PC-9 (cell line): ENCODE measurements at regions not wholly inside any gene's neighbourhood (a gene's known extent, or its start where the extent isn't known, plus 50 kb on each side); places are given as distances from the start of the nearest gene placed in this dataset.

ENCODE experiments used
- BruUV-seq: library from RNA; stranded (reverse); fragments of 400-500 nt; replicated peaks from 2 replicates; lab custom pipeline; 2021; lab: Mats Ljungman, UMichigan
- CTCF ChIA-PET: fragments of 300-600 bp; sonication (Branson Sonifier 250); formaldehyde crosslinking; loops from one replicate; lab custom pipeline; 2022; ENCODE audit warnings: antibody characterized with exemption; lab: Charles Lee
- POLR2A ChIA-PET: fragments of 300-600 bp; sonication (Branson Sonifier 250); formaldehyde crosslinking; loops from one replicate; lab custom pipeline; 2022; ENCODE audit warnings: antibody characterized with exemption; ENCODE audit not compliant: unreplicated experiment; lab: Charles Lee
- DNase-seq, 2 experiments: peaks; one replicate each; pipeline versions ENCODE4 v3.0.0 to v3.0.0-alpha.2; 2015 to 2022; ENCODE audit warnings: mixed read lengths in 1 of 2
- H2AFZ ChIP-seq: fragments of 200-600 bp; sonication (generic); 2 replicates; pipeline ENCODE4 v1.8.1; 2017; ENCODE audit warnings: antibody characterized with exemption
- H3F3A ChIP-seq: fragments of 200-600 bp; sonication (generic); 2 replicates; pipeline ENCODE4 v1.8.1; 2017; ENCODE audit warnings: antibody characterized with exemption, mild to moderate bottlenecking, low read depth; ENCODE audit not compliant: insufficient read depth
- H3K27ac ChIP-seq: fragments of 200-600 bp; sonication (generic); 2 replicates; pipeline ENCODE4 v1.6.1; 2016; ENCODE audit warnings: mixed run types
- H3K27me3 ChIP-seq: fragments of 200-600 bp; sonication (generic); 2 replicates; pipeline ENCODE4 v1.6.1; 2016; ENCODE audit warnings: low read depth, mixed run types; ENCODE audit not compliant: insufficient read depth
- H3K36me3 ChIP-seq: fragments of 200-600 bp; sonication (generic); 2 replicates; pipeline ENCODE4 v1.6.1; 2016; ENCODE audit warnings: low read depth, mixed run types
- H3K4me1 ChIP-seq: fragments of 200-600 bp; sonication (generic); replicated peaks from 2 replicates; pipeline ENCODE4 v1.6.1; 2016; ENCODE audit warnings: mixed run types; ENCODE audit not compliant: insufficient read depth
- H3K4me2 ChIP-seq: fragments of 200-600 bp; sonication (generic); 2 replicates; pipeline ENCODE4 v1.6.1; 2017; ENCODE audit warnings: mixed run types
- H3K4me3 ChIP-seq: fragments of 200-600 bp; sonication (generic); 2 replicates; pipeline ENCODE4 v1.6.1; 2016; ENCODE audit warnings: mixed run types
- H3K79me2 ChIP-seq: fragments of 200-600 bp; sonication (generic); 2 replicates; pipeline ENCODE4 v1.6.1; 2017; ENCODE audit warnings: low read depth, mixed run types
- H3K9me2 ChIP-seq: fragments of 200-600 bp; sonication (generic); 2 replicates; pipeline ENCODE4 v1.8.1; 2017; ENCODE audit warnings: mild to moderate bottlenecking; ENCODE audit not compliant: insufficient read depth
- H3K9me3 ChIP-seq: fragments of 200-600 bp; sonication (generic); 2 replicates; pipeline ENCODE4 v1.8.1; 2016; ENCODE audit warnings: low read depth; ENCODE audit not compliant: insufficient read depth
- H4K20me1 ChIP-seq: fragments of 200-600 bp; sonication (generic); 2 replicates; pipeline ENCODE4 v1.8.1; 2017; ENCODE audit not compliant: insufficient read depth
- CTCF ChIP-seq: fragments of 200-600 bp; sonication (generic); conservative IDR thresholded peaks from 2 replicates; pipeline ENCODE4 v1.6.1; 2017; ENCODE audit warnings: mixed run types, antibody characterized with exemption, mild to moderate bottlenecking, moderate library complexity
- EZH2 ChIP-seq: fragments of 200-600 bp; sonication (generic); IDR thresholded peaks from 2 replicates; pipeline ENCODE4 v1.8.0; 2017; ENCODE audit warnings: antibody characterized with exemption, low read depth
- intact Hi-C: fragments of 100-400 bp; cut with micrococcal nuclease; formaldehyde crosslinking; loops from one replicate; pipeline ENCODE4 v1.10.0; 2022; ENCODE audit not compliant: unreplicated experiment

GRCh38 chr5:173808079-173808808, 79.9 kb upstream of the CPEB4 start:
- Histone ChIP-seq H3K79me2 (no peaks in the 10 kb centered on the region), H3K9me2 (no peaks in the 10 kb centered on the region), H3K4me3 (no peak overlapping the region), H3K27me3 (no peaks in the 10 kb centered on the region), H3F3A (no peaks in the 10 kb centered on the region), H3K9me3 (0 out of 2 replicates have a peak, but pooled peaks cover 4% of the 10 kb centered on the region), H3K4me1 (peaks cover 15% of the 10 kb centered on the region), H3K27ac (no peak overlapping the region), H4K20me1 (no peaks in the 10 kb centered on the region), H3K4me2 (no peak overlapping the region), H2AFZ (no peak overlapping the region), H3K36me3 (no peaks in the 10 kb centered on the region)
- CTCF ChIA-PET, result no interaction called here
- DNase-seq, result no peak
- POLR2A ChIA-PET, result interaction anchor here (0.7 kb wide), 1 partner anchor 11 kb away, joined by 4 read pairs; no protein-coding TSS in a partner anchor
- no TSS peak for BruUV-seq
- TF ChIP-seq EZH2 (no peak), CTCF (no peak)
- intact Hi-C loops, result no loop called here

- intact Hi-C loops, result no loop called here
- no peak overlapping the region for H2AFZ ChIP-seq
- H3K79me2 ChIP-seq, result no peaks in the 10 kb centered on the region
- H3F3A ChIP-seq, result no peaks in the 10 kb centered on the region; the same call in 1 of the 2 replicates
- ChIA-PET POLR2A (interaction anchor here (0.7 kb wide), 1 partner anchor 11 kb away, joined by 4 read pairs; no protein-coding TSS in a partner anchor), CTCF (interaction anchor here (0.7 kb wide), 1 partner anchor 19 kb away, joined by 7 read pairs; no protein-coding TSS in a partner anchor)
- 0 out of 2 replicates have a peak, but pooled peaks cover 4% of the 10 kb centered on the region for H3K9me3 ChIP-seq
- TF ChIP-seq CTCF (no peak), EZH2 (no peak)
- no peaks in the 10 kb centered on the region for H3K36me3 ChIP-seq
- no peaks in the 10 kb centered on the region for H4K20me1 ChIP-seq
- H3K4me1 ChIP-seq, result peaks cover 18% of the 10 kb centered on the region
- H3K27me3 ChIP-seq, result no peaks in the 10 kb centered on the region
- BruUV-seq, result no TSS peak
- H3K27ac ChIP-seq, result no peak overlapping the region
- no peaks in the 10 kb centered on the region for H3K9me2 ChIP-seq
- no peak for DNase-seq
- H3K4me2 ChIP-seq, result no peak overlapping the region
- no peak overlapping the region for H3K4me3 ChIP-seq
Observed at GRCh38 chr5:173809014-173809413, 79.1 kb upstream of the CPEB4 start.

GRCh38 chr5:173812811-173813550, 75.2 kb upstream of the CPEB4 start:
- H3K9me3 ChIP-seq, result no peaks in the 10 kb centered on the region
- H3K4me3 ChIP-seq, result no peak overlapping the region
- ChIA-PET POLR2A (no interaction called here), CTCF (interaction anchor here (1.2 kb wide), 1 partner anchor 17 kb away, joined by 4 read pairs; no protein-coding TSS in a partner anchor)
- no peaks in the 10 kb centered on the region for H3K9me2 ChIP-seq
- no peaks in the 10 kb centered on the region for H3K36me3 ChIP-seq
- DNase-seq, result no peak
- no TSS peak for BruUV-seq
- H3F3A ChIP-seq, result peaks cover 6% of the 10 kb centered on the region; the same call in 1 of the 2 replicates
- H3K27ac ChIP-seq, result no peak overlapping the region
- H2AFZ ChIP-seq, result no peak overlapping the region
- H3K27me3 ChIP-seq, result no peaks in the 10 kb centered on the region
- peaks cover 53% of the 10 kb centered on the region for H3K4me1 ChIP-seq
- no peaks in the 10 kb centered on the region for H3K79me2 ChIP-seq
- TF ChIP-seq CTCF, result no peak
- TF ChIP-seq EZH2, result no peak
- no peaks in the 10 kb centered on the region for H4K20me1 ChIP-seq
- intact Hi-C loops, result no loop called here
- no peak overlapping the region for H3K4me2 ChIP-seq
